IMR-90 (cell line): ENCODE measurements at regions not wholly inside any gene's neighbourhood (a gene's known extent, or its start where the extent isn't known, plus 50 kb on each side); places are given as distances from the start of the nearest gene placed in this dataset.

Experiments
- ATAC-seq: fragments of 200-7000 bp; cut with Tn5 transposase; 2 replicates; pipeline ENCODE4 v1.9.1; 2020; ENCODE audit warnings: low read depth, mild to moderate bottlenecking, moderate library complexity
- BruUV-seq: library from RNA; stranded (reverse); fragments of 400-500 nt; replicated peaks from 2 replicates; lab custom pipeline; 2021; lab: Mats Ljungman, UMichigan
- CTCF ChIA-PET: fragments of 300-600 bp; formaldehyde crosslinking; extraction: SDS; loops from one replicate; lab custom pipeline; 2021; ENCODE audit warnings: antibody characterized with exemption; lab: Yijun Ruan, JAX
- POLR2A ChIA-PET: fragments of 300-600 bp; sonication (Branson Sonifier 250); formaldehyde crosslinking; loops from one replicate; lab custom pipeline; 2022; ENCODE audit warnings: antibody characterized with exemption; ENCODE audit not compliant: unreplicated experiment; lab: Charles Lee
- DNase-seq: peaks from one replicate; pipeline ENCODE4 v3.0.0; 2013
- H2AFZ ChIP-seq: replicated peaks from 2 replicates; pipeline ENCODE3; 2013; ENCODE audit warnings: low read length, mild to moderate bottlenecking; ENCODE audit not compliant: poor library complexity
- H2AK5ac ChIP-seq: 2 replicates; pipeline ENCODE4 v1.6.1; 2013; ENCODE audit warnings: low read depth, low read length, inconsistent platforms
- H2AK9ac ChIP-seq: replicated peaks from 2 replicates; pipeline ENCODE3; 2013; ENCODE audit warnings: mild to moderate bottlenecking, low read depth, low read length, moderate library complexity; ENCODE audit not compliant: poor library complexity
- H2BK120ac ChIP-seq: 2 replicates; pipeline ENCODE4 v1.6.1; 2013; ENCODE audit warnings: low read depth, low read length, inconsistent platforms
- H2BK15ac ChIP-seq: 3 replicates; pipeline ENCODE4 v1.6.1; 2013; ENCODE audit warnings: low read depth, low read length, inconsistent platforms
- H2BK20ac ChIP-seq: 2 replicates; pipeline ENCODE4 v1.6.1; 2013; ENCODE audit warnings: low read depth, mild to moderate bottlenecking, inconsistent platforms, low read length, moderate library complexity
- H2BK5ac ChIP-seq: 2 replicates; pipeline ENCODE4 v1.6.1; 2013; ENCODE audit warnings: mild to moderate bottlenecking, low read depth, low read length, inconsistent platforms; ENCODE audit not compliant: poor library complexity, severe bottlenecking
- H3K14ac ChIP-seq: replicated peaks from 2 replicates; pipeline ENCODE4 v1.6.1; 2013; ENCODE audit warnings: low read depth, low read length, inconsistent platforms
- H3K18ac ChIP-seq: 2 replicates; pipeline ENCODE4 v1.6.1; 2013; ENCODE audit warnings: low read depth, low read length, control low read depth
- H3K23ac ChIP-seq: 2 replicates; pipeline ENCODE4 v1.6.1; 2013; ENCODE audit warnings: low read depth, low read length, inconsistent platforms
- H3K27ac ChIP-seq: 2 replicates; pipeline ENCODE4 v1.5.1; 2013; ENCODE audit warnings: mild to moderate bottlenecking, control low read depth, low read length; ENCODE audit not compliant: insufficient read depth
- H3K27me3 ChIP-seq: 2 replicates; pipeline ENCODE4 v1.6.1; 2013; ENCODE audit warnings: low read length; ENCODE audit not compliant: control insufficient read depth, insufficient read depth
- H3K36me3 ChIP-seq: 2 replicates; pipeline ENCODE4 v1.6.1; 2013; ENCODE audit warnings: low read length, mixed read lengths; ENCODE audit not compliant: control insufficient read depth, insufficient read depth
- H3K4ac ChIP-seq: 2 replicates; pipeline ENCODE4 v1.6.1; 2013; ENCODE audit warnings: low read depth, low read length, inconsistent platforms
- H3K4me1 ChIP-seq: 2 replicates; pipeline ENCODE4 v1.6.1; 2013; ENCODE audit warnings: low read length, mixed read lengths; ENCODE audit not compliant: control insufficient read depth, insufficient read depth
- H3K4me2 ChIP-seq: 2 replicates; pipeline ENCODE4 v1.6.1; 2013; ENCODE audit warnings: low read depth, mild to moderate bottlenecking, control low read depth, low read length, moderate library complexity
- H3K4me3 ChIP-seq: 2 replicates; pipeline ENCODE4 v1.5.1; 2013; ENCODE audit warnings: low read depth, mild to moderate bottlenecking, control low read depth, low read length, moderate library complexity; ENCODE audit not compliant: insufficient read depth
- H3K56ac ChIP-seq: 2 replicates; pipeline ENCODE4 v1.6.1; 2013; ENCODE audit warnings: low read length, inconsistent platforms; ENCODE audit not compliant: insufficient read depth; ENCODE audit errors: extremely low read depth
- H3K79me1 ChIP-seq, 2 experiments: 2 replicates each; pipeline ENCODE4 v1.6.1; 2013; ENCODE audit warnings: low read length in 2 of 2, inconsistent platforms in 1 of 2, low read depth in 1 of 2
- H3K9ac ChIP-seq: 2 replicates; pipeline ENCODE4 v1.6.1; 2013; ENCODE audit warnings: low read depth, low read length, control low read depth
- H3K9me1 ChIP-seq: 2 replicates; pipeline ENCODE4 v1.6.1; 2013; ENCODE audit warnings: low read length, inconsistent platforms; ENCODE audit not compliant: insufficient read depth
- H3K9me3 ChIP-seq: 2 replicates; pipeline ENCODE4 v1.6.1; 2013; ENCODE audit warnings: low read length; ENCODE audit not compliant: control insufficient read depth, insufficient read depth
- H4K20me1 ChIP-seq: 2 replicates; pipeline ENCODE4 v1.6.1; 2013; ENCODE audit warnings: low read length, inconsistent platforms; ENCODE audit not compliant: insufficient read depth
- H4K5ac ChIP-seq: 2 replicates; pipeline ENCODE4 v1.6.1; 2013; ENCODE audit warnings: mild to moderate bottlenecking, low read depth, low read length, control low read depth
- H4K8ac ChIP-seq, 2 experiments: 2 replicates each; pipeline ENCODE4 v1.6.1; 2013; ENCODE audit warnings: low read depth in 2 of 2, low read length in 2 of 2, control low read depth in 1 of 2, inconsistent platforms in 1 of 2
- H4K91ac ChIP-seq: 2 replicates; pipeline ENCODE4 v1.6.1; 2013; ENCODE audit warnings: low read depth, low read length, inconsistent platforms; ENCODE audit not compliant: insufficient read depth
- CHD1 ChIP-seq: IDR thresholded peaks from 2 replicates; pipeline ENCODE4 v1.6.1; 2012; ENCODE audit warnings: low read depth, low read length, improper control_type of control experiment
- SMC3 ChIP-seq: fragments of 150-350 bp; IDR thresholded peaks from 2 replicates; pipeline ENCODE4 v1.6.1; 2016; ENCODE audit warnings: low read depth, mild to moderate bottlenecking, antibody characterized with exemption, low read length, moderate library complexity
- WGBS, 2 experiments: methylation state at CpG; one replicate each; pipeline versions ENCODE4 v1.1.5 to v1.1.7; 2013; ENCODE audit warnings: missing lambda C conversion rate in 2 of 2; ENCODE audit not compliant: insufficient read length in 1 of 2; ENCODE audit errors: extremely low coverage in 2 of 2; 5-methylcytosine and 5-hydroxymethylcytosine counted together
- dilution Hi-C: fragments of 300-500 bp; cut with HindIII; formaldehyde crosslinking; loops from one replicate; pipeline ENCODE4 v1.14.3; 2018; ENCODE audit warnings: low sequenced_read_pairs; ENCODE audit not compliant: unreplicated experiment
- in situ Hi-C: fragments of 300-500 bp; cut with MboI; formaldehyde crosslinking; loops from 3 replicates; pipeline ENCODE4 v1.14.3; 2019; ENCODE audit warnings: low sequenced_read_pairs, inconsistent platforms, mixed read lengths
- intact Hi-C: fragments of 100-400 bp; cut with micrococcal nuclease; formaldehyde crosslinking; loops from 2 replicates; pipeline ENCODE4 v1.10.0; 2022

DNA sequence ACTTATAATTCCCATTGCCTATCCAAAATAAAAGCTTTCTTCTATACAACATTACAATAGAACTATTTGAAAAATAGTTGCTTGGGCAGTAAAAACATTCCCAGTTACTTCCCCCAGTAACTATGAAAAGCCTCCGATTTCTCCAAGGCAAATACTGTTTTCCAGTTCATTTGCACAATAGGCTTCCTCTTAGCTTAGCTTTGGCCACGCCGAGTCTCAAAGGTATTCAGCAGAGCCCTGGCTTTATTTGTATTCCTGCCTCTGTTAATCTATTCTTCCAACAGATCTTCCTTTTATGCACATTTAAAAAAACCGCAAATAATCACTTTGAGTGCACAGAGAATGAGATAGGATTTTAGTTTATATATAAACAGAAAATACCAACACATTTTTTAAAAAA is 836.8 kb upstream of the VRK2 start:
- H2BK120ac ChIP-seq: no peak overlapping the region
- H3K4ac ChIP-seq: no peak overlapping the region
- H2BK5ac ChIP-seq: no peak overlapping the region
- H2BK15ac ChIP-seq: no peak overlapping the region
- in situ Hi-C loops: no loop called here
- no TSS peak for BruUV-seq
- no peak overlapping the region for H3K9ac ChIP-seq
- H4K5ac ChIP-seq: no peak overlapping the region
- H2AK9ac ChIP-seq: no peak overlapping the region
- no peak overlapping the region for H3K18ac ChIP-seq
- H2BK20ac ChIP-seq: no peak overlapping the region
- no peak overlapping the region for H3K27ac ChIP-seq
- H3K4me1 ChIP-seq: no peaks in the 10 kb centered on the region
- no peak overlapping the region for H4K91ac ChIP-seq
- H4K20me1 ChIP-seq: no peaks in the 10 kb centered on the region
- H3K9me1 ChIP-seq: no peaks in the 10 kb centered on the region
- dilution Hi-C loops: no loop called here
- no peaks in the 10 kb centered on the region for H3K27me3 ChIP-seq
- H2AK5ac ChIP-seq: no peak overlapping the region
- ChIA-PET CTCF (no interaction called here), POLR2A (no interaction called here)
- H3K9me3 ChIP-seq: no peaks in the 10 kb centered on the region; the same call in 1 of the 2 replicates
- ATAC-seq (no peak), DNase-seq (no peak)
- H3K36me3 ChIP-seq: no peaks in the 10 kb centered on the region
- H4K8ac ChIP-seq: no peak overlapping the region
- no CpG with 5 or more reads among the region's 4 CpGs for WGBS, 2 experiments
- H3K4me2 ChIP-seq: no peak overlapping the region
- H3K23ac ChIP-seq: no peak overlapping the region
- intact Hi-C loops: no loop called here
- no peak overlapping the region for H3K14ac ChIP-seq
- H3K79me1 ChIP-seq: no peaks in the 10 kb centered on the region
- H2AFZ ChIP-seq: no peak overlapping the region
- no peak overlapping the region for H3K4me3 ChIP-seq
- H3K56ac ChIP-seq: no peak overlapping the region
- no peak for TF ChIP-seq SMC3
- no peak for TF ChIP-seq CHD1
